ENCODE measurements at regions not wholly inside any gene's neighbourhood (a gene's known extent, or its start where the extent isn't known, plus 50 kb on each side); places are given as distances from the start of the nearest gene placed in this dataset.
A peak's percentile ranks its signal among the peaks of the same experiment; 100 is the strongest.
"Not testable (repeated sequence)": the region's sequence is repeated elsewhere in the genome, so short reads cannot be mapped to it uniquely, and the experiment has no call there.

DNA sequence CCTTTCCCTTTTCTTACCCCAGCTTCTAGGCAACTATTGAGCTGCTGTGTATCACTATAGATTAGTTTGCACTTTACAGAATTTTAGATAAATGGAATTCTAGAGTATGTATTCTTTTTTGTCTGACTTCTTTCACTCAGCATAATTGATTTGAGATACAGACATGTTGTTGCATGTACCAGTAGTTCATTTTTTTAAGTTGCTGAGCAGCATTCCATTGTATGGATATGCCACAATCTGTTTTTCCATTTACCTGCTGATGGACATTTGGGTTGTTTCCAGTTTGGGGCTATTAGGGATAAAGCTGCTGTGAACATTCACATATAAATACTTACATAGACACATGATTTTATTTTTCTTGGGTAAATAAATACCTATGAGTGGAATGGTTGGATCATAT, 135.7 kb downstream of the IGF1 start:
- Histone ChIP-seq H3K27me3 (ENCODE audit: control insufficient read depth, insufficient read depth, low read length) (no peaks in the 10 kb centered on the region), H3K36me3 (ENCODE audit: control insufficient read depth, insufficient read depth, low read length) (no peaks in the 10 kb centered on the region), H3K4me3 (ENCODE audit: low read depth, low read length) (no peak overlapping the region), H3K9me3 (ENCODE audit: control insufficient read depth, insufficient read depth, low read length) (no peaks in the 10 kb centered on the region), H3K27ac (ENCODE audit: low read depth, low read length) (no peak overlapping the region), H3K4me1 (ENCODE audit: control insufficient read depth, insufficient read depth, low read length) (no peaks in the 10 kb centered on the region), H3K9ac (ENCODE audit: low read depth, low read length) (no peak overlapping the region)

- no peaks in the 10 kb centered on the region for H3K36me3 ChIP-seq (ENCODE audit: control insufficient read depth, insufficient read depth, low read length)
- H3K27ac ChIP-seq (ENCODE audit: low read depth, low read length), result peak overlapping the region; percentile 66
- H3K9ac ChIP-seq (ENCODE audit: low read depth, low read length), result no peak overlapping the region
- no peaks in the 10 kb centered on the region for H3K9me3 ChIP-seq (ENCODE audit: control insufficient read depth, insufficient read depth, low read length)
- no peak overlapping the region for H3K4me3 ChIP-seq (ENCODE audit: low read depth, low read length)
- no peaks in the 10 kb centered on the region for H3K27me3 ChIP-seq (ENCODE audit: control insufficient read depth, insufficient read depth, low read length)
- H3K4me1 ChIP-seq (ENCODE audit: control insufficient read depth, insufficient read depth, low read length), result no peaks in the 10 kb centered on the region
Measured at GRCh38 chr12:102343361-102344121, 136.8 kb downstream of the IGF1 start.

DNA sequence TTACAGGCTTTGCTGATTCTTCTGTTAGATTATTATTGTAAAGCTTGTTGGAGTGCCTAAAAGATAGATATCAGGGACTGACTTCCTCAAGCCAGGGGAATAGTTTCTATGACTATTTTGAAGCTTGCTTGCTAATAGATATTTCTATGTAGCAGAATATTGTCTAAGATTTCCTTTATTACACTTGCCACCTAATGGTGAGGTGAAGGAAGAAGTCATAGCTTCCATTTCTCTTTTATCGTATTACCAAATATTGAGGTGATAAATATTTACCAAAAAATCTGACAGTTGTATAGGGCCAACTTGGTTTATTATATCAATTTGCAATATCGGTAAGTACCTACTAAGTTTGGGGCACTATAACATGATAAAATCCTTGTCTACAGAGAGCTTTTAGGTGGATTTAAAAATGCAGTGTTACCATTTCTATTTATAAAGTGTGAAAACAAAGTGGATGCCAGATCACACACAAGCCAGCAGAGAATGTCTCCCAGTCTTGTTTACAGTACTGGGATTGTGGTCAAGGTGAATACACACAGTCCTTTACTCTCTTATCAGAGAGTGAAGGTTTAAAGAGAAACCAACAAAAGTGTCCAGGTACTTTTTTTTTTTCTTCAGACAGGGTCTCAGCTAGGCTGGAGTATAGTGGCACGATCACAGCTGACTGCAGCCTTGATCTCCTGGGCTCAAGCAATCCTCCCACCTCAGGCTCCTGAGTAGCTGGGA, 137.9 kb downstream of the IGF1 start:
- Histone ChIP-seq H3K9ac (ENCODE audit: low read depth, low read length) (no peak overlapping the region), H3K27ac (ENCODE audit: low read depth, low read length) (no peak overlapping the region), H3K9me3 (ENCODE audit: control insufficient read depth, insufficient read depth, low read length) (no peaks in the 10 kb centered on the region), H3K4me1 (ENCODE audit: control insufficient read depth, insufficient read depth, low read length) (no peaks in the 10 kb centered on the region), H3K36me3 (ENCODE audit: control insufficient read depth, insufficient read depth, low read length) (no peaks in the 10 kb centered on the region), H3K4me3 (ENCODE audit: low read depth, low read length) (no peak overlapping the region), H3K27me3 (ENCODE audit: control insufficient read depth, insufficient read depth, low read length) (no peaks in the 10 kb centered on the region)

DNA sequence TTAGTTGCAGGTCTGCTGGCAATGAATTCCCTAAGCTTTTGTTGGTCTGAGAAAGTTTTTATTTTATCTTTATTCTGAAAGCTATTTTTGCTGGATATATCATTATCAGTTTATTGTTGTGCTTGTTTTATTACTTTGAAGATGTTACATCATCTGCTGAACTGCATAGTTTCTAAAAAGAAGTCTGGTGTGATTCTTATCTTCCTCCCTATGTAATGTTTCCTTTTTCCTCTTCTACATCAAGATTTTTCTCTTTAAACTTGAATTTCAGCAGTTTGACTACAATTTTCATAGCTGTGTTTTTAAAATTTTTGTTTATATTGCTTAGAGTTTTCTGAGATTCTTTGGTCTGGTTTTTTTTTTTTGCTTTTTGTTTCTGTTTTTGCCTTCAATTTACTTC, 137.1 kb upstream of the PMCH start:
- Histone ChIP-seq H3K27ac (ENCODE audit: low read depth, low read length) (no peak overlapping the region), H3K4me1 (ENCODE audit: control insufficient read depth, insufficient read depth, low read length) (no peaks in the 10 kb centered on the region), H3K9ac (ENCODE audit: low read depth, low read length) (no peak overlapping the region), H3K27me3 (ENCODE audit: control insufficient read depth, insufficient read depth, low read length) (no peaks in the 10 kb centered on the region), H3K36me3 (ENCODE audit: control insufficient read depth, insufficient read depth, low read length) (no peaks in the 10 kb centered on the region), H3K9me3 (ENCODE audit: control insufficient read depth, insufficient read depth, low read length) (no peaks in the 10 kb centered on the region), H3K4me3 (ENCODE audit: low read depth, low read length) (no peak overlapping the region)

GRCh38 chr12:102331419-102331818, 133.8 kb upstream of the PMCH start:
- H3K9ac ChIP-seq (ENCODE audit: low read depth, low read length), result no peak overlapping the region
- no peaks in the 10 kb centered on the region for H3K27me3 ChIP-seq (ENCODE audit: control insufficient read depth, insufficient read depth, low read length)
- no peak overlapping the region for H3K27ac ChIP-seq (ENCODE audit: low read depth, low read length)
- H3K36me3 ChIP-seq (ENCODE audit: control insufficient read depth, insufficient read depth, low read length), result no peaks in the 10 kb centered on the region
- H3K4me1 ChIP-seq (ENCODE audit: control insufficient read depth, insufficient read depth, low read length), result no peaks in the 10 kb centered on the region
- no peak overlapping the region for H3K4me3 ChIP-seq (ENCODE audit: low read depth, low read length)
- H3K9me3 ChIP-seq (ENCODE audit: control insufficient read depth, insufficient read depth, low read length), result no peaks in the 10 kb centered on the region

GRCh38 chr12:102329883-102330282, 132.2 kb upstream of the PMCH start:
- Histone ChIP-seq H3K27ac (ENCODE audit: low read depth, low read length) (no peak overlapping the region), H3K9ac (ENCODE audit: low read depth, low read length) (no peak overlapping the region), H3K36me3 (ENCODE audit: control insufficient read depth, insufficient read depth, low read length) (no peaks in the 10 kb centered on the region), H3K4me1 (ENCODE audit: control insufficient read depth, insufficient read depth, low read length) (no peaks in the 10 kb centered on the region), H3K9me3 (ENCODE audit: control insufficient read depth, insufficient read depth, low read length) (no peaks in the 10 kb centered on the region), H3K4me3 (ENCODE audit: low read depth, low read length) (no peak overlapping the region), H3K27me3 (ENCODE audit: control insufficient read depth, insufficient read depth, low read length) (no peaks in the 10 kb centered on the region)

DNA sequence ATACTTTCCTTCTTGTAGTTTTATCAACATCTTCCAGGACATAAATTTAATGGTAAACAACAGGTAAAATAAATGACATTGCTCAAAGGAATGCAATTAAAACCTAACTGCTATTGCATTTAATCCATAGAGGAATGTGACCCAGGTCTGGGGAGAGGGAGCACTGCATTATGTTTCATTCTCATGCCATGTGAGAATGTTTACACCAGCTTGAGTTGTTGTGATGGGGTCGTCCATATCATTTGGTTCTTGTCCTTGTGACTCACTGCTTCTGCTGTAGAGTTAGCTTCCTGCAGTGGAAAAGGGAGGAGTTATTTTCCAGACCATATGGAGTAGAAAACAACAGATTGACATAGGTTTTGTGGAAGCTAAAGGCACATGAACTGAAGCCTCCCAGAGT, 129.3 kb upstream of the PMCH start:
- Histone ChIP-seq H3K4me3 (ENCODE audit: low read depth, low read length) (no peak overlapping the region), H3K9ac (ENCODE audit: low read depth, low read length) (no peak overlapping the region), H3K27ac (ENCODE audit: low read depth, low read length) (no peak overlapping the region), H3K9me3 (ENCODE audit: control insufficient read depth, insufficient read depth, low read length) (no peaks in the 10 kb centered on the region), H3K4me1 (ENCODE audit: control insufficient read depth, insufficient read depth, low read length) (peaks cover 4% of the 10 kb centered on the region; the same call in 1 of the 2 replicates), H3K36me3 (ENCODE audit: control insufficient read depth, insufficient read depth, low read length) (no peaks in the 10 kb centered on the region), H3K27me3 (ENCODE audit: control insufficient read depth, insufficient read depth, low read length) (no peaks in the 10 kb centered on the region)

GRCh38 chr12:102325108-102325507, 127.5 kb upstream of the PMCH start:
- not testable (repeated sequence) for H3K4me1 ChIP-seq (ENCODE audit: control insufficient read depth, insufficient read depth, low read length); H3K36me3 ChIP-seq (ENCODE audit: control insufficient read depth, insufficient read depth, low read length); H3K9ac ChIP-seq (ENCODE audit: low read depth, low read length); H3K9me3 ChIP-seq (ENCODE audit: control insufficient read depth, insufficient read depth, low read length); H3K27ac ChIP-seq (ENCODE audit: low read depth, low read length); H3K4me3 ChIP-seq (ENCODE audit: low read depth, low read length); H3K27me3 ChIP-seq (ENCODE audit: control insufficient read depth, insufficient read depth, low read length)

- no peak overlapping the region for H3K27ac ChIP-seq (ENCODE audit: low read depth, low read length)
- H3K36me3 ChIP-seq (ENCODE audit: control insufficient read depth, insufficient read depth, low read length), result no peaks in the 10 kb centered on the region
- no peak overlapping the region for H3K9ac ChIP-seq (ENCODE audit: low read depth, low read length)
- H3K9me3 ChIP-seq (ENCODE audit: control insufficient read depth, insufficient read depth, low read length), result no peaks in the 10 kb centered on the region
- H3K4me1 ChIP-seq (ENCODE audit: control insufficient read depth, insufficient read depth, low read length), result peaks cover 4% of the 10 kb centered on the region; the same call in 1 of the 2 replicates
- H3K4me3 ChIP-seq (ENCODE audit: low read depth, low read length), result no peak overlapping the region
- H3K27me3 ChIP-seq (ENCODE audit: control insufficient read depth, insufficient read depth, low read length), result no peaks in the 10 kb centered on the region
Measured at GRCh38 chr12:102323799-102324198, 126.2 kb upstream of the PMCH start.

GRCh38 chr12:102322254-102322653, 124.6 kb upstream of the PMCH start:
- Histone ChIP-seq H3K9ac (ENCODE audit: low read depth, low read length) (no peak overlapping the region), H3K27me3 (ENCODE audit: control insufficient read depth, insufficient read depth, low read length) (no peaks in the 10 kb centered on the region), H3K27ac (ENCODE audit: low read depth, low read length) (no peak overlapping the region), H3K4me1 (ENCODE audit: control insufficient read depth, insufficient read depth, low read length) (peaks cover 4% of the 10 kb centered on the region; the same call in 1 of the 2 replicates), H3K36me3 (ENCODE audit: control insufficient read depth, insufficient read depth, low read length) (no peaks in the 10 kb centered on the region), H3K9me3 (ENCODE audit: control insufficient read depth, insufficient read depth, low read length) (no peaks in the 10 kb centered on the region), H3K4me3 (ENCODE audit: low read depth, low read length) (no peak overlapping the region)

DNA sequence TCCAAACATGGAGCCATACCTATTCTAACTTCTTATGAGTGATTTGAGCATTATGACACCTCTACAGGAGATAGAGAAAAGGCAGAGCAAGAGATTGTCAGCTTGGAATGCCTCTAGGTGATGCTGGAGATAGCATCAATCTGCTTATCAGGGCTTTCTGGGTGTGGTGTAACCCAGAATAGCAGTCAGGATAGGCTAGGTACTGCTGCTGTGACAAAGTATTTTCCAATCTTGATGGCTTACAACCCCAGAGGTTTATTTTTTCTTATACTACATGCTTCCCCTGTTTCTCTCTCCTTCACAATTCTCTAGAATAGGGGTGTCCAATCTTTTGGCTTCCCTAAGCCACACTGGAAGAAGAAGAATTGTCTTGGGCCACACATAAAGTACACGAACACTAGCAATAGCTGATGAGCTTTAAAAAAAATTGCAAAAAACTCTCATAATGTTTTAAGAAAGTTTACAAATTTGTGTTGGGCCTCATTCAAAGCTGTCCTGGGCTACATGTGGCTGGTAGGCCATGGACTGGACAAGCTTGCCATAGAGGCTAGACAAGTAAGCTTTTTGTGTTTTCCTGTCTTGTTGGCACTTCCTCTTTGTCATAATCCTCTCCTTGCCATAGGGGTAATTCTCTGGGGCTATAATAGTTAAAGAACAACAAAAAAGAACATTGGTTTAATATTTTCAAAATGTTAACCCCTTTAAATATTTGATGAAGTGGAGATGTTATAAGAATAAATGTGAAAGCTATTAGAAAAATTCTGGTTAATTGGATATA, 123.9 kb upstream of the PMCH start:
- Histone ChIP-seq H3K4me3 (ENCODE audit: low read depth, low read length) (no peak overlapping the region), H3K36me3 (ENCODE audit: control insufficient read depth, insufficient read depth, low read length) (no peaks in the 10 kb centered on the region), H3K9ac (ENCODE audit: low read depth, low read length) (no peak overlapping the region), H3K9me3 (ENCODE audit: control insufficient read depth, insufficient read depth, low read length) (no peaks in the 10 kb centered on the region), H3K27me3 (ENCODE audit: control insufficient read depth, insufficient read depth, low read length) (no peaks in the 10 kb centered on the region), H3K4me1 (ENCODE audit: control insufficient read depth, insufficient read depth, low read length) (peaks cover 4% of the 10 kb centered on the region; the same call in 1 of the 2 replicates), H3K27ac (ENCODE audit: low read depth, low read length) (no peak overlapping the region)

Measured in HUES48 (cell line).